Loucy (cell line): ENCODE measurements at regions not wholly inside any gene's neighbourhood (a gene's known extent, or its start where the extent isn't known, plus 50 kb on each side); places are given as distances from the start of the nearest gene placed in this dataset.

Experiments used
- H2AFZ ChIP-seq: fragments of 200-600 bp; sonication (generic); 2 replicates; pipeline ENCODE4 v1.6.0; 2016; ENCODE audit warnings: antibody characterized with exemption, mild to moderate bottlenecking, low read length, moderate library complexity
- H3F3A ChIP-seq: fragments of 200-600 bp; 2 replicates; pipeline ENCODE4 v1.6.0; 2016; ENCODE audit warnings: antibody characterized with exemption, low read depth, mild to moderate bottlenecking
- H3K27me3 ChIP-seq: fragments of 200-600 bp; sonication (generic); 2 replicates; pipeline ENCODE4 v1.6.1; 2014; ENCODE audit warnings: low read length, mild to moderate bottlenecking; ENCODE audit not compliant: insufficient read depth, poor library complexity, severe bottlenecking
- H3K36me3 ChIP-seq: fragments of 200-600 bp; sonication (generic); 2 replicates; pipeline ENCODE4 v1.6.1; 2016; ENCODE audit warnings: low read length; ENCODE audit not compliant: insufficient read depth
- H3K4me1 ChIP-seq: fragments of 200-600 bp; sonication (generic); 2 replicates; pipeline ENCODE4 v1.5.1; 2014; ENCODE audit warnings: low read length, mild to moderate bottlenecking; ENCODE audit not compliant: insufficient read depth, poor library complexity, severe bottlenecking
- H3K4me2 ChIP-seq: fragments of 200-600 bp; sonication (generic); 2 replicates; pipeline ENCODE4 v1.6.0; 2014; ENCODE audit warnings: antibody characterized with exemption, low read length, low read depth, mild to moderate bottlenecking; ENCODE audit not compliant: poor library complexity, severe bottlenecking
- H3K4me3 ChIP-seq: fragments of 200-600 bp; sonication (generic); 2 replicates; pipeline ENCODE4 v1.5.1; 2014; ENCODE audit warnings: low read length, mild to moderate bottlenecking, mixed read lengths; ENCODE audit not compliant: poor library complexity, severe bottlenecking
- H3K79me2 ChIP-seq: fragments of 200-600 bp; sonication (generic); 2 replicates; pipeline ENCODE4 v1.6.1; 2014; ENCODE audit warnings: low read length; ENCODE audit not compliant: insufficient read depth
- H3K9ac ChIP-seq: fragments of 200-600 bp; sonication (generic); 2 replicates; pipeline ENCODE4 v1.6.0; 2014; ENCODE audit warnings: mild to moderate bottlenecking, low read depth, low read length, moderate library complexity; ENCODE audit not compliant: poor library complexity, severe bottlenecking
- H3K9me2 ChIP-seq: fragments of 200-600 bp; sonication (generic); replicated peaks from 2 replicates; pipeline ENCODE4 v1.6.1; 2016; ENCODE audit warnings: low read depth, low read length, mixed read lengths
- H3K9me3 ChIP-seq: fragments of 200-600 bp; sonication (generic); 2 replicates; pipeline ENCODE4 v1.6.1; 2014; ENCODE audit warnings: mild to moderate bottlenecking, antibody characterized with exemption, low read length, low read depth; ENCODE audit not compliant: insufficient read depth
- H4K20me1 ChIP-seq: fragments of 200-600 bp; sonication (generic); 2 replicates; pipeline ENCODE4 v1.6.0; 2014; ENCODE audit warnings: antibody characterized with exemption, low read length, mild to moderate bottlenecking; ENCODE audit not compliant: insufficient read depth, poor library complexity, severe bottlenecking
- CTCF ChIP-seq: fragments of 200-600 bp; sonication (generic); conservative IDR thresholded peaks from 2 replicates; pipeline ENCODE4 v1.5.1; 2014; ENCODE audit warnings: mild to moderate bottlenecking, antibody characterized with exemption, low read length
- EZH2phosphoT487 ChIP-seq: fragments of 200-600 bp; IDR thresholded peaks from 2 replicates; pipeline ENCODE4 v1.6.1; 2018; ENCODE audit warnings: antibody characterized with exemption, mild to moderate bottlenecking, moderate library complexity, borderline replicate concordance

DNA sequence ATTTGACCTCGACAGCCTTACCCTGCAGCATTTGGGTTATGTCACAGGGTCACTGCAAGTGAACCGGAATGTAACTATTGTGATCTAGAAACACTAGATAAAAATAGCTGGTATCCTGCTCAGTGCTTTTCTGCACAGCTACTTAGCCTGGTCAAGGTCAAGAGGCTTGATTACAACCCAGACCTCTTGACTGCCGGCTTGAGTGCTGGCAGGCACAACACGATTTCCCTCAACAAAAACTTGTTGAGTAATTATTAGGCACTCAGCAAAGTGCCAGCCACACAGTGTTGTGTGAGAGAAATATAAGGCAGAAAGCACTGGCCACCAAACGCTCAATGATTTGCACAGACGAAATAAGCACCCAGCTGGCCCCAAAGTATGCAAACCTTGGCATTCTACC lies 156.7 kb downstream of the NUAK1 start:
- Histone ChIP-seq H3K4me3 (no peak overlapping the region), H3K27me3 (no peaks in the 10 kb centered on the region), H3K9me3 (no peaks in the 10 kb centered on the region), H2AFZ (no peak overlapping the region), H3K79me2 (no peaks in the 10 kb centered on the region), H4K20me1 (no peaks in the 10 kb centered on the region), H3K36me3 (no peaks in the 10 kb centered on the region), H3K4me2 (no peak overlapping the region), H3K4me1 (no peaks in the 10 kb centered on the region), H3F3A (no peaks in the 10 kb centered on the region), H3K9ac (no peak overlapping the region), H3K9me2 (no peaks in the 10 kb centered on the region)
- TF ChIP-seq CTCF: no peak
- TF ChIP-seq EZH2phosphoT487: no peak

DNA sequence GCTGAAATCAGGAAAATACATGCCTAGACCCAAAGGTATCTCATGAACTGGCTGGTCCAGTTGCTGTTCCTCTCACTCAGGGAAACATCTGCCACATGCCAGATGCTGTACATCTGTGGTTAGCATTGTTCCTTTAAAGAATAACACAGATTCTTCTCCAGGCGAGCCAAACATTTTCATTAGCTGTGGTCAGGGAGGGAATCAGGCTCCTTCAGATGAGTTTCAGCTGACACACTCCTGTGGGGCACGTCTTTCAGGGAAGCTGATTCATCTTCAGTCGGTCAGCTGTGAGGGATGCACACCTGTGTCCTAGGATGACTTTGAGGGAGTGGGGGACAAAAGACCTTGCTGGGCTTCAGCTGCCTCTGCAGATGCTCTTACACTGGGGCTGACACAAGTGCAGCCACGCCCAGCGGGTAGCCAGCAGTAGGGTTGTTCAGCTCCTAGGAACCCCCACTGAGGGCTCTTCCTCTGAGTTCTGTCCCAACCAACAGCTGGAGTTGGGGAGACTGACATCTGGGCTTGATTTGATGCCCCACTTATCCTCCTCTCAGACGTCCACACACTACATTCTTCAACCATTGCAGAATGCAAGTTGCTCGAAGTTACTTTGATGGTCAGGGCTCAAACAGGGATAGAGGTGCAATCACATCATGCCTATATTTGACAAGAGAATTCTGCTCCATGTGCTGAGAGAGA lies 155.0 kb downstream of the NUAK1 start:
- Histone ChIP-seq H3K4me2 (no peak overlapping the region), H3K4me1 (no peaks in the 10 kb centered on the region), H3K9ac (no peak overlapping the region)

DNA sequence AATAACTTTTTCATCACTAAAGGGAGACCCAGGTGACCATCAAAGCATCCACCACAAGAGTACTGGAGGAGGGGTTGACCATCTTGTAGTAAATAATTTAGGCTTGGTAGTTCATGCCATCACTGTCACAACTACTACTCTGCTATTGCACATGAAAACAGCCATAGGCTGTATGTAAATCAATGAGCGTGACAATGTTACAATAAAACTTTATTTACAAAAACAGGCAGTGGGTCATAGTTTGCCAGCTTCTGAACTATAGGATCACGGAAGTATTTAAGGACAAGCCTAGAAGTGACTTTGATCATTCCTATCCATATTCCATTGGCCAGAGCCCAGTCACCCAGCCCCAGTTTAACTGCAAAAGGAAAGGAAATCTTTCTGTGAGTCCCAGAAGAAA lies 153.4 kb downstream of the NUAK1 start:
- no peaks in the 10 kb centered on the region for H3K27me3 ChIP-seq
- H2AFZ ChIP-seq: no peak overlapping the region
- H4K20me1 ChIP-seq: no peaks in the 10 kb centered on the region
- no peaks in the 10 kb centered on the region for H3K9me2 ChIP-seq
- no peaks in the 10 kb centered on the region for H3K4me1 ChIP-seq
- H3K4me3 ChIP-seq: no peak overlapping the region
- H3K36me3 ChIP-seq: no peaks in the 10 kb centered on the region
- H3K79me2 ChIP-seq: no peaks in the 10 kb centered on the region
- no peaks in the 10 kb centered on the region for H3F3A ChIP-seq
- no peak overlapping the region for H3K9ac ChIP-seq
- H3K4me2 ChIP-seq: no peak overlapping the region
- TF ChIP-seq EZH2phosphoT487 (no peak), CTCF (no peak)
- no peaks in the 10 kb centered on the region for H3K9me3 ChIP-seq

More for the DNA sequence above, 155.0 kb downstream of the NUAK1 start:
- Histone ChIP-seq H3K4me3 (no peak overlapping the region), H3K79me2 (no peaks in the 10 kb centered on the region), H4K20me1 (no peaks in the 10 kb centered on the region), H3K9me3 (no peaks in the 10 kb centered on the region), H3F3A (no peaks in the 10 kb centered on the region), H2AFZ (no peak overlapping the region), H3K36me3 (no peaks in the 10 kb centered on the region), H3K9me2 (no peaks in the 10 kb centered on the region), H3K27me3 (no peaks in the 10 kb centered on the region)
- TF ChIP-seq CTCF (no peak), EZH2phosphoT487 (no peak)
